Fibroblast of lung (primary cell): ENCODE measurements at regions not wholly inside any gene's neighbourhood (a gene's known extent, or its start where the extent isn't known, plus 50 kb on each side); places are given as distances from the start of the nearest gene placed in this dataset.

ENCODE experiments used
- EZH2 ChIP-seq: IDR thresholded peaks from 2 replicates; pipeline ENCODE4 v1.5.1; 2012; ENCODE audit warnings: low read length, control low read depth, mild to moderate bottlenecking; ENCODE audit errors: missing control alignments
- TF ChIP-seq, protein P1 (sequence below), 2 donors: IDR thresholded peaks in 1 of 2; conservative IDR thresholded peaks in 1 of 2; 1 replicate in 1 of 2; 2 replicates in 1 of 2; pipeline ENCODE4 v1.5.1; 2011 to 2012; ENCODE audit warnings: low read length in 2 of 2, control low read depth in 1 of 2, inconsistent platforms in 1 of 2, low read depth in 1 of 2, mild to moderate bottlenecking in 1 of 2

DNA sequence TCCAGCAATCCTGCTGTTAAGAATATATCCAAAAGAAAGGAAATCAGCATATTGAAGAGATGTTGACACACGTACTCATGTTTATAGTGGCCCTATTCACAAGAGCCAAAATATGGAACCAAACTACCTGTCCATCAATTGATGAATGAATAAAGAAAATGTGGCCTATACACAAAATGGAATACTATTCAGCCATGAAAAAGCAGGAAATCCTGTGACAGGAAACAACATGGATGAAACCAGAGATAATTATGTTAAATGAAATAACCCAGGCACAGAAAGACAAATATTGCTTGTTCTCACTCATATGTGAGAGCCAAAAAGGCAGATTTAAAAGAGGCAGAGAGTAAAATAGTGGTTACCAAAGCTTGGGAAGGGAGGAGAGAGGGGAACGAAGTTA, 127.1 kb downstream of the KCNJ2 start:
- TF ChIP-seq, protein P1, sequence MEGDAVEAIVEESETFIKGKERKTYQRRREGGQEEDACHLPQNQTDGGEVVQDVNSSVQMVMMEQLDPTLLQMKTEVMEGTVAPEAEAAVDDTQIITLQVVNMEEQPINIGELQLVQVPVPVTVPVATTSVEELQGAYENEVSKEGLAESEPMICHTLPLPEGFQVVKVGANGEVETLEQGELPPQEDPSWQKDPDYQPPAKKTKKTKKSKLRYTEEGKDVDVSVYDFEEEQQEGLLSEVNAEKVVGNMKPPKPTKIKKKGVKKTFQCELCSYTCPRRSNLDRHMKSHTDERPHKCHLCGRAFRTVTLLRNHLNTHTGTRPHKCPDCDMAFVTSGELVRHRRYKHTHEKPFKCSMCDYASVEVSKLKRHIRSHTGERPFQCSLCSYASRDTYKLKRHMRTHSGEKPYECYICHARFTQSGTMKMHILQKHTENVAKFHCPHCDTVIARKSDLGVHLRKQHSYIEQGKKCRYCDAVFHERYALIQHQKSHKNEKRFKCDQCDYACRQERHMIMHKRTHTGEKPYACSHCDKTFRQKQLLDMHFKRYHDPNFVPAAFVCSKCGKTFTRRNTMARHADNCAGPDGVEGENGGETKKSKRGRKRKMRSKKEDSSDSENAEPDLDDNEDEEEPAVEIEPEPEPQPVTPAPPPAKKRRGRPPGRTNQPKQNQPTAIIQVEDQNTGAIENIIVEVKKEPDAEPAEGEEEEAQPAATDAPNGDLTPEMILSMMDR (conservative IDR thresholded peaks at IDR 0.05 in 1 of 2, IDR thresholded peaks at IDR 0.05 in 1 of 2; ENCODE audit: low read depth in 1 of 2, low read length in 2 of 2), result no peak
- TF ChIP-seq EZH2, result no peak
